Brain microvascular endothelial cell (primary cell): ENCODE measurements at regions not wholly inside any gene's neighbourhood (a gene's known extent, or its start where the extent isn't known, plus 50 kb on each side); places are given as distances from the start of the nearest gene placed in this dataset.

Experiments
- DNase-seq: peaks from one replicate; pipeline ENCODE4 v3.0.0-alpha.2; 2020
- H3K27ac ChIP-seq: fragments of 250-450 bp; sonication (Bioruptor Pico); 2 replicates; pipeline ENCODE4 v1.5.1; 2020; ENCODE audit warnings: mild to moderate bottlenecking, moderate library complexity
- H3K27me3 ChIP-seq: fragments of 250-450 bp; sonication (Bioruptor Pico); replicated peaks from 2 replicates; pipeline ENCODE4 v1.5.1; 2020; ENCODE audit warnings: mild to moderate bottlenecking
- H3K36me3 ChIP-seq: fragments of 250-450 bp; sonication (Bioruptor Pico); replicated peaks from 2 replicates; pipeline ENCODE4 v1.5.1; 2020; ENCODE audit warnings: mild to moderate bottlenecking
- H3K4me3 ChIP-seq: 2 replicates; pipeline ENCODE4 v1.5.1; 2011; ENCODE audit warnings: low read depth, mild to moderate bottlenecking, control low read depth, low read length, moderate library complexity
- in situ Hi-C: cut with HindIII; loops from 2 replicates; pipeline ENCODE4 v1.10.0; 2017; ENCODE audit warnings: low sequenced_read_pairs, low pct_ligation_motif_present
- TF ChIP-seq, protein P1 (sequence below): IDR thresholded peaks from 2 replicates; pipeline ENCODE4 v1.5.1; 2011; ENCODE audit warnings: low read depth, mild to moderate bottlenecking, moderate library complexity, low read length, control low read depth, inconsistent platforms; ENCODE audit errors: missing control alignments

DNA sequence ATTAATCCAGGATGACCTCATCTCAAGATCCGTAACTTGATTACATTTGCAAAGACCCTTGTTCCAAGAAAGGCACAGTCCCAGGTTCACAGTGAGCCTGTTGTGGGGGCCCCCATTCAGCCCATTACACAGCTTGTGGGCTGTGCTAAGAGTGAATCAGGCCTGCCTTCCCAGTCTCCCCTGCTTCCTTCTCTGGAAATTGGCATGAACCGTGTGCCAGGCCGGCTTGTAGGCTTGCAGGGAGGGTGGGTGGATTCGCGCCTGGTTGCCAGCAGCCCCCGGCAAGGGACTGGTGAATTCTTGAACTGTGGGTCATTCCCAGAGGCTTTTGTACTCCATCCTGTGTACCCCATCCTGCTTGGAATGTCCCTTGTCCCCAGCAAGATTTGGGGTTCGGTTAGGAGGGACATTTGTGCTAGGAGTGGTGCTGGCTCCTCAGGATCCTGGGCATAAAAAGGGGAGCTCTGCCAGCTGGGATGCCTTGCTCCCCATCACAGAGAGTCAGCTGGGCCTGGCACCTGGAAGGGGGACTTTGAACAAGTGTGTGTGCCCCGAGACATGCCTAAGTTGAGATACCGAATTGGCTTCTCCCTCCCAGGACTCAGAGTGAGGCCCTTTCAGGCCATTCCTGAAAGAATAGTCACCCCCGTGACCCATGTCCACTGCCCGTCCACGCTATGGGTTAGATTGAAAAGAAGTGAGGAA lies 818.2 kb downstream of the BRD1 start:
- Histone ChIP-seq H3K4me3 (no peak overlapping the region), H3K27ac (no peak overlapping the region), H3K36me3 (no peaks in the 10 kb centered on the region), H3K27me3 (no peaks in the 10 kb centered on the region)
- TF ChIP-seq, protein P1, sequence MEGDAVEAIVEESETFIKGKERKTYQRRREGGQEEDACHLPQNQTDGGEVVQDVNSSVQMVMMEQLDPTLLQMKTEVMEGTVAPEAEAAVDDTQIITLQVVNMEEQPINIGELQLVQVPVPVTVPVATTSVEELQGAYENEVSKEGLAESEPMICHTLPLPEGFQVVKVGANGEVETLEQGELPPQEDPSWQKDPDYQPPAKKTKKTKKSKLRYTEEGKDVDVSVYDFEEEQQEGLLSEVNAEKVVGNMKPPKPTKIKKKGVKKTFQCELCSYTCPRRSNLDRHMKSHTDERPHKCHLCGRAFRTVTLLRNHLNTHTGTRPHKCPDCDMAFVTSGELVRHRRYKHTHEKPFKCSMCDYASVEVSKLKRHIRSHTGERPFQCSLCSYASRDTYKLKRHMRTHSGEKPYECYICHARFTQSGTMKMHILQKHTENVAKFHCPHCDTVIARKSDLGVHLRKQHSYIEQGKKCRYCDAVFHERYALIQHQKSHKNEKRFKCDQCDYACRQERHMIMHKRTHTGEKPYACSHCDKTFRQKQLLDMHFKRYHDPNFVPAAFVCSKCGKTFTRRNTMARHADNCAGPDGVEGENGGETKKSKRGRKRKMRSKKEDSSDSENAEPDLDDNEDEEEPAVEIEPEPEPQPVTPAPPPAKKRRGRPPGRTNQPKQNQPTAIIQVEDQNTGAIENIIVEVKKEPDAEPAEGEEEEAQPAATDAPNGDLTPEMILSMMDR = no peak
- no peak for DNase-seq
- in situ Hi-C loops = no loop called here

- TF ChIP-seq, protein P1 = no peak
- Histone ChIP-seq H3K27me3 (no peaks in the 10 kb centered on the region), H3K36me3 (no peaks in the 10 kb centered on the region), H3K4me3 (no peak overlapping the region), H3K27ac (no peak overlapping the region)
- in situ Hi-C loops = no loop called here
- no peak for DNase-seq
These were observed 818.9 kb downstream of the BRD1 start for GRCh38 chr22:49008682-49009235.

GRCh38 chr22:49007013-49007653 lies 820.5 kb downstream of the BRD1 start:
- Histone ChIP-seq H3K27me3 (no peaks in the 10 kb centered on the region), H3K4me3 (no peak overlapping the region), H3K36me3 (no peaks in the 10 kb centered on the region), H3K27ac (no peak overlapping the region)
- in situ Hi-C loops = no loop called here
- DNase-seq = no peak
- TF ChIP-seq, protein P1 = no peak

DNA sequence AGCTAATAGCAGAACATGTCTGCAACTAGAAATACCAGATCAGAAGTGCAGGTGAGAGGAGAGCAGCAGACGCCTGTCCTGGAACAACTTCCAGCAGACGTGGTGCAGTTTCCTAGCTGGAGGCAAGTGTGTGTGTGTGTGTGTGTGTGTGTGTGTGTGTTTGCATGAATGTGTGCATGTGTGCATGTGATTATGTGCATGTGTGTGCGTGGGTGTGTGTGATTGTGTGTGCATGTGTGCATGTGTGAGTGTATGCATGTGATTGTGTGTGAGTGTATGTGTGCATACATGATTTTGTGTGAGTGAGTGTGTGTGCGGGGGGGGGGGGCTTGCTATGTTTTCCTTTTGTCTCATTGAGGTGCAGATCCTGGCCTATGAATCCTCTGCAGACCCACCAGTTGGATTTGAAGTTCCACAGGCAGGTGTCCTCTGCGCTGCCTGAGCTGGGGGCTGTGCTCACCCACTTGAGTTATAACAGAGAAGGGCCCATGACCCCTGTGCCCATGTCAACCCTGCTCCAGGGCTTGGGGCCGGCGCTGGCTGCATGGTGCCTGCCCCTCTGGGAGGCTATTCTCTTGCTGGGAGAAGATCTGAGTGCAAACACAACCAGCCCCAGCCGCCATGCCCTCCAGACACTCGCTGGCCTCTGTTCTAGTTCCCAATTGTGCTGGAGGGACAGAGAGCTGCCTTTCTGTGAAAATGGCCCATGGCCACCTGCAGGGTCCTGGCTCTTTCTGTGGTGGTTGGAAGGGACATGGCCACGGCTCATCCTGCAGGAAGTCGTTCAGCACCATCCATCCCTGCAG lies 821.3 kb downstream of the BRD1 start:
- no peak for DNase-seq
- H3K4me3 ChIP-seq = no peak overlapping the region
- in situ Hi-C loops = no loop called here
- H3K27me3 ChIP-seq = no peaks in the 10 kb centered on the region
- no peaks in the 10 kb centered on the region for H3K36me3 ChIP-seq
- TF ChIP-seq, protein P1 = no peak
- no peak overlapping the region for H3K27ac ChIP-seq

DNA sequence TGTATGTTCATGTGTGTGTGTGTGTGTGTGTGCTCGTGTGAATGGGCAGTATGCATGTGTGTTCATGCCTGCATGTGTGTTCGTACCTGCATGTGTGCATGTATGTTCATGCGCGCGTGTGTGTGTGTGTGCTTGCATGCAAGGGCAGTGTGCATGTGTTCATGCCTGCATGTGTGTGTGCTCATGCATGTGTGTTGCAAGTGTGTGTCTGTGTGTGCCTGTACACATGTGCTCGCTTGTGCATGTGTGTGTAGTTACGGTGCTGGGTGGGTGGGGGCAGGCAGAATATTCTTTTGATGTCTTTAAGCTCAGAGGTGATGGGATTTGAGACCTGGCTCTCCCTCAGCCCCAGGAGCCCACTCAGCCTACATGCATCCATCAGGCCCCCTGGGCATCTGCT lies 822.1 kb downstream of the BRD1 start:
- Histone ChIP-seq H3K4me3 (no peak overlapping the region), H3K27me3 (no peaks in the 10 kb centered on the region), H3K36me3 (no peaks in the 10 kb centered on the region), H3K27ac (no peak overlapping the region)
- no peak for DNase-seq
- in situ Hi-C loops = no loop called here
- TF ChIP-seq, protein P1 = no peak
